ENCODE measurements at regions not wholly inside any gene's neighbourhood (a gene's known extent, or its start where the extent isn't known, plus 50 kb on each side); places are given as distances from the start of the nearest gene placed in this dataset.

DNA sequence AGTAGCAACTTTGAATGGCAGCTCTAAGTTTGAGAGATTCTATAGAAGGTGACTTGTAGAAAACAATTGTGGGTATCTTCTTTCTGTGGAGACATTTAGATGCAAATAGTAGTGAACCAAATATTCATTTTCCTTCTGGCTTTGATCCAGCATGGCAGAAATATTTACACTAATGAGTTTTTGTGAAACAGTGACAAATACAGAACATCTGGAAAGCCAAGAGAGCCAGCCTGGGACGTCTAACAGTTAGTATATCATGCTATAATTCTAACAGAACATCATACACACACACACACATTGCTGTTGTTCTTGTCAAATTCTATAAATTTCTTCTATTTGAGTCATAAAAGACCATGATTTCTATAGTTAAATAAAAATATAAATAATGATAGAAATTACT is 1777.9 kb downstream of the ARAP2 start:
- Histone ChIP-seq H3K27ac (ENCODE audit: insufficient read length, low read depth, low read length) (no peak overlapping the region), H2AK5ac (ENCODE audit: insufficient read length, low read length) (no peak overlapping the region), H4K20me1 (ENCODE audit: control insufficient read depth, insufficient read depth, insufficient read length) (no peaks in the 10 kb centered on the region), H2BK120ac (ENCODE audit: low read depth, low read length, poor library complexity, severe bottlenecking) (no peak overlapping the region), H3K4me2 (ENCODE audit: insufficient read depth, insufficient read length, low read length) (no peak overlapping the region), H3K4ac (ENCODE audit: low read depth, low read length) (no peak overlapping the region), H3K79me2 (ENCODE audit: insufficient read depth, low read length) (no peaks in the 10 kb centered on the region), H2BK5ac (ENCODE audit: insufficient read length, low read length) (no peak overlapping the region), H3K27me3 (ENCODE audit: insufficient read depth, low read length) (no peaks in the 10 kb centered on the region), H3K79me1 (ENCODE audit: insufficient read depth, low read depth, low read length, poor library complexity, severe bottlenecking) (no peaks in the 10 kb centered on the region), H3K9me3 (ENCODE audit: control insufficient read depth, low read depth, low read length) (no peaks in the 10 kb centered on the region), H4K8ac (replicated peaks; ENCODE audit: insufficient read length, low read depth, low read length) (no peak overlapping the region), H4K91ac (ENCODE audit: insufficient read length, low read depth, low read length) (no peak overlapping the region), H2AFZ (ENCODE audit: low read length) (no peak overlapping the region), H3K23me2 (ENCODE audit: insufficient read length, low read depth, low read length, poor library complexity, severe bottlenecking) (no peaks in the 10 kb centered on the region), H3K56ac (ENCODE audit: insufficient read length, low read depth, low read length) (no peak overlapping the region), H4K5ac (ENCODE audit: insufficient read length, low read depth, low read length) (no peak overlapping the region), H3K18ac (ENCODE audit: insufficient read length, low read depth, low read length) (no peak overlapping the region), H2BK20ac (ENCODE audit: low read depth, low read length, poor library complexity, severe bottlenecking) (no peak overlapping the region), H3K14ac (ENCODE audit: insufficient read depth, low read length) (no peak overlapping the region), H3K4me1 (ENCODE audit: insufficient read depth, low read length) (no peaks in the 10 kb centered on the region), H3K23ac (ENCODE audit: insufficient read length, low read depth, low read length) (no peak overlapping the region), H3K9ac (ENCODE audit: extremely low read depth, insufficient read length, low read length) (no peak overlapping the region), H2BK15ac (ENCODE audit: low read depth, low read length) (no peak overlapping the region), H3T11ph (ENCODE audit: low read length) (no peak overlapping the region), H2BK12ac (ENCODE audit: insufficient read length, low read depth, low read length) (no peak overlapping the region)
- Mint-ChIP-seq H3K4me3 (no peak overlapping the region), H3K9me3 (peaks cover 0 to 6% of the 10 kb centered on the region in 2 experiments; a peak in 3 of 5 replicates), H3K4me1 (peaks cover 0 to 4% of the 10 kb centered on the region in 2 experiments; a peak in 2 of 4 replicates), H3K27ac (no peak overlapping the region), H3K36me3 (ENCODE audit: insufficient read depth in 1 of 3, low read depth in 3 of 3) (peaks cover 0 to 6% (median 2%) of the 10 kb centered on the region in 3 experiments; a peak in 1 of 7 replicates), H3K27me3 (ENCODE audit: low read depth) (no peaks in the 10 kb centered on the region)
- WGBS (ENCODE audit: extremely low coverage, insufficient read length, low lambda C conversion rate) = no CpG with 5 or more reads among the region's 1 CpG
- TF ChIP-seq, protein P1, sequence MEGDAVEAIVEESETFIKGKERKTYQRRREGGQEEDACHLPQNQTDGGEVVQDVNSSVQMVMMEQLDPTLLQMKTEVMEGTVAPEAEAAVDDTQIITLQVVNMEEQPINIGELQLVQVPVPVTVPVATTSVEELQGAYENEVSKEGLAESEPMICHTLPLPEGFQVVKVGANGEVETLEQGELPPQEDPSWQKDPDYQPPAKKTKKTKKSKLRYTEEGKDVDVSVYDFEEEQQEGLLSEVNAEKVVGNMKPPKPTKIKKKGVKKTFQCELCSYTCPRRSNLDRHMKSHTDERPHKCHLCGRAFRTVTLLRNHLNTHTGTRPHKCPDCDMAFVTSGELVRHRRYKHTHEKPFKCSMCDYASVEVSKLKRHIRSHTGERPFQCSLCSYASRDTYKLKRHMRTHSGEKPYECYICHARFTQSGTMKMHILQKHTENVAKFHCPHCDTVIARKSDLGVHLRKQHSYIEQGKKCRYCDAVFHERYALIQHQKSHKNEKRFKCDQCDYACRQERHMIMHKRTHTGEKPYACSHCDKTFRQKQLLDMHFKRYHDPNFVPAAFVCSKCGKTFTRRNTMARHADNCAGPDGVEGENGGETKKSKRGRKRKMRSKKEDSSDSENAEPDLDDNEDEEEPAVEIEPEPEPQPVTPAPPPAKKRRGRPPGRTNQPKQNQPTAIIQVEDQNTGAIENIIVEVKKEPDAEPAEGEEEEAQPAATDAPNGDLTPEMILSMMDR (conservative IDR thresholded peaks at IDR 0.05) = no peak
- no peak for DNase-seq

Data from H9 (cell line).